SKM-1 (cell line): ENCODE measurements at regions not wholly inside any gene's neighbourhood (a gene's known extent, or its start where the extent isn't known, plus 50 kb on each side); places are given as distances from the start of the nearest gene placed in this dataset.
"Not testable (repeated sequence)": the region's sequence is repeated elsewhere in the genome, so short reads cannot be mapped to it uniquely, and the experiment has no call there.

Experiments
- DNase-seq: peaks from one replicate; lab custom pipeline; 2025; ENCODE audit not compliant: unreplicated experiment; lab: John Stamatoyannopoulos, UW

- DNase-seq: no peak
These were observed 250.4 kb upstream of the CHD1 start for GRCh38 chr5:99179206-99179605.

DNA sequence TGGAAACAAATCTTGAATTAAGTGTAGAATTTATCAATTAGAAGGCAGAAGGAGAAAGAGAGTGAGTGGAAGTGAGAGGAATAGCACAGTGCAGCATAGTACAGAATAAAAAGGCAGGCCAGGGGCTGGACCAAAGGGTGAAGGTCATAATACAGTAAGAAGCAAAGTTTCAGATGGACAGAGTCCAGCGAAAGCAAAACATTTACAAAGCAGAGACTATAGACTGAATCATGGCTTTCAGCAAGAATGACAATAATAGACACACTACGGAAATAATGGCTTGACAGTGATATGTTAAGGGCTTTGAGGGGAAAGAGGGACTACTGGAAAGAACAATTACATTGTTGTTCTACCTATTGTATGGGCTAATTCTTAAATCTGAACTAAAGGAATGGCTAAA lies 249.0 kb upstream of the CHD1 start:
- DNase-seq: no peak

- DNase-seq: no peak
These were observed 247.4 kb upstream of the CHD1 start for GRCh38 chr5:99176186-99176585.

GRCh38 chr5:99169309-99169708 lies 240.5 kb upstream of the CHD1 start:
- DNase-seq: no peak

- DNase-seq: not testable (repeated sequence)
These were observed 232.7 kb upstream of the CHD1 start for GRCh38 chr5:99161538-99161937.

GRCh38 chr5:99156688-99157087 lies 227.9 kb upstream of the CHD1 start:
- DNase-seq: no peak

DNA sequence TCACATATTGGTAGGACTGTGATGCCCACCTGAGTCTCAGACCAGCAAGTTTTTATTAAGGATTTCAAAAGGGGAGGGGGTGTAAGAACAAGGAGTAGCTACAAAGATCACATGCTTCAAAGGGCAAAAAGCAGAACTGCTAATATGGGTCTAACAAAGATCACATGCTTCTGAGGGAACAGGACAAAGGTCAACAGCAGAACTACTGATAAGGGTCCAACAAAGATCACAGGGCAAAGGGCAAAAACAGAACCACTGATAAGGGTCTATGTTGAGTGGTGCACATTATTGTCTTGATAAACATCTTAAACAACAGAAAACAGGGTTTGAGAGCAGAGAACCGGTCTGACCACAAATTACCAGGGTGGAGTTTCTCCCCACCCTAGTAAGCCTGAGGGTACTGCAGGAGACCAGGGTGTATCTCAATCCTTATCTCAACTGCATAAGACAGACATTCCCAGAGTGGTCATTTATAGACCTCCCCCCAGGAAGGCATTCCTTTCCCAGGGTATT lies 214.5 kb upstream of the CHD1 start:
- DNase-seq: not testable (repeated sequence)

DNA sequence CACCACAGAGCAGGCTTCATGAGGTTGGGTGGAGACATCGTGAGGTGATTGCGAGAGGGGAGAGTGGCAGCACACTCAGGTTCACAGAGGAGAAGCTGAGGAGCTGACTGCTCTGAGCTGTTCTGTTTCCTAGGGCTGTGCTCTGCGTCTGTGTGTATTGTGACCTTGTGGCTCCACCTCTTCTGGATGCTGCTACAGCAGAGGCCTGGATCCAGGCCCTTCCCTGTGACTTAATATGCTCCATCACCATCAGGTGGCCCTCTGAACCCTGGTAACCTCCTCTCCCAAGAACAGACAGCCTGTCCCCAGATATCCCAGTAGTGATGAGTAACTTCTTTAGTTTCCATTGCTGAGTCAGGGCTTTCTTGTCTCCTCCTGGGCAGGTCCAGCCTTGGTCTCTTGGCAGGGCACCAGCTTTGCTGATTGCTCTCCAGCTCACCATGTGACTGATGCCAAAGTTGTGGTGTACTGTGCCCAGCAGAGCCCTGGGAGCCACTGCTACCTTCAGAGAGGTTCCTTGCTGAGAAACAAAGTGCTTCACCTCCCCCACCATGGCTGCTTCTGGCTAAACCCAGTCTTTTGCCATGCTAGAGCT lies 212.8 kb upstream of the CHD1 start:
- DNase-seq: no peak

GRCh38 chr5:99138911-99139310 lies 210.1 kb upstream of the CHD1 start:
- no peak for DNase-seq

- DNase-seq: no peak
These were observed 205.1 kb upstream of the CHD1 start for GRCh38 chr5:99133921-99134320.

DNA sequence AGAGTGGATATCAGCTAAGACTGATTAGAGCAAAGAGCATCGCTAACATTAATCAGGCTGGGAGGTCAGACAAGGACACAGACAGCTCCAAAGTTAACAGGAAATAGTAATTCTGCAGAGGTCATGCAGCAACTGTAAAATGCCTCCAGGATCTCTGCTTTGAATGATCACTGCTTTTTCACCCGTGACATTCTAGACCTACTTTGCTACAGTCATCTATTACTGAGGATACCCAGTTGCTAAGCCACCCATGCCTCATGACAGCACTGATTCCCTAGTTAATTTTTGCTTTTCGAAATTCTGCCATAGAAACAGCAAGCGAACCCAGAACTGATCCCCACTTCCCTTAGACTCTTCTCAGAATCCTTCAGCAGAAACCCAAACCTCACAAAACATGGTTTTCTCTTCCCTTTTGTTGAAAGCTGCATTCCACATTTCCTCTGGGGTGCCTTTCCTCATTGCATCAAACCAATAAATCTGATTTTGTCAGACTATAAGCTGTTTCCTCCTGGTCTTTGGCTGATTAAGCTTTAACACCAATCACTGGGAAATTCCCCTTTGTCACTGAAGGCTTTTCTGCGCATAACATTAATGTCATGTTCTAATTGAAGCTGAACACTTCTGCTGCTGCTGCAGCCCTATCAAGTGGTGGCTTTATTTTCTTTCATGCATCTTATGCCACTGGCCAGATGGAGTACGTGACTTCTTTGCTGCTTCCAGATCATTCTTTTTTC lies 201.1 kb upstream of the CHD1 start:
- DNase-seq: no peak

DNA sequence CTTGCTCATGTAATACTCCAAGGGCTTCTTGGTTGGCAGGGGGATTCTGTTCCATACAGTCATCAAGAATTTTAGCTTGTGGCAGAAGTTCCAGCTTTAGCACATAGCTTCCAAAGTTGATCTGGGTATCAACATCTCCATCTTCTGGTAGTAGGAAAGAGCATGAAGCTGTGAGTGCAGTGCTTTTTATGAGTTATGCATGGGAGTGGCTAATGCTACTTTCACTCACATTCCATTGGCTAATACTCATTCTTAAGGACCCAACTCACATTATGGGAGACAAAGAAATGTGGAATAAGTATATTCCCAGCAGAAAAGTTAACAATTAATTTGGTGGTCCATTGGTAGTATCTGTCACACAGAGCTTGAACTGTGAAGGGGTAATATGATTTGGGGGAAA lies 194.2 kb upstream of the CHD1 start:
- DNase-seq: no peak

DNA sequence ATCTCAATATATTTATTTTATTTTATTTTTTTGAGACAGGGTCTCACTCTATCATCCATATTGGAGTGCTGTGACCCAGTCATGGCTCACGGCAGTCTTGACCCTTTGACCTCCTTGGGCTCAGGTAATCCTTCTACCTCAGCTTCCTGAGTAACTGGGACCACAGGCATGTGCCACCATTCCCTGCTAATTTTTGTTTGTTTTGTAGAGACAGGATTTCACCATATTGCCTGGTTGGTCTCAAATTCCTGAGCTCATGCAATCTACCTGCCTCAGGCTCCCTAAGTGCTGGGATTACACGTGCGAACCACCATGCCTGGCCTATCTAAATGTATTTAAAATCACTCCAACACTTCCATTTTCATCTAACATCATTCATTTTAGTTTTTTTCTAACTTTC lies 190.5 kb upstream of the CHD1 start:
- no peak for DNase-seq

- DNase-seq: no peak
These were observed 187.7 kb upstream of the CHD1 start for GRCh38 chr5:99116526-99116925.

GRCh38 chr5:99109894-99110293 lies 181.1 kb upstream of the CHD1 start:
- DNase-seq: no peak

DNA sequence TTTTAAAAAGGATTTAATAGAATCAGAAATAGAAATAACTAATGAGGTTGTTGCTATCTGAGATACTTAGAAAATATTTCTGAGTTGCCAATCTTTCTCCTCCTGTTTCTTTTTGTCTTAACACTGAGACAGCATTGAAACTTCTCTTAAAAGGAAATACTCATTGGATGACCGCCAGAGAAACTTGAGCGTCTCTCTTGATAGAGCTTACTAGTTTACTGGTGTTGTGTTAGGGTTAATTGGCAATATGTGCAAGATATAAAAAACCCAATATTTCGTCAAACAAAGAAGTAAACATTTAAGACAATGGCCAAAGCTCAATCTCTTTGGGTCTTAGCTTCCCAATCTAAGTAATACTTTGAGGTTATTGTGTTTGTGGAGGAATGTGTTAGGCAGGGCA lies 176.4 kb upstream of the CHD1 start:
- no peak for DNase-seq

GRCh38 chr5:99104538-99105132 lies 175.8 kb upstream of the CHD1 start:
- peak; percentile 61 for DNase-seq

GRCh38 chr5:99102073-99102697 lies 173.4 kb upstream of the CHD1 start:
- no peak for DNase-seq

GRCh38 chr5:99099691-99100090 lies 170.9 kb upstream of the CHD1 start:
- DNase-seq: no peak

DNA sequence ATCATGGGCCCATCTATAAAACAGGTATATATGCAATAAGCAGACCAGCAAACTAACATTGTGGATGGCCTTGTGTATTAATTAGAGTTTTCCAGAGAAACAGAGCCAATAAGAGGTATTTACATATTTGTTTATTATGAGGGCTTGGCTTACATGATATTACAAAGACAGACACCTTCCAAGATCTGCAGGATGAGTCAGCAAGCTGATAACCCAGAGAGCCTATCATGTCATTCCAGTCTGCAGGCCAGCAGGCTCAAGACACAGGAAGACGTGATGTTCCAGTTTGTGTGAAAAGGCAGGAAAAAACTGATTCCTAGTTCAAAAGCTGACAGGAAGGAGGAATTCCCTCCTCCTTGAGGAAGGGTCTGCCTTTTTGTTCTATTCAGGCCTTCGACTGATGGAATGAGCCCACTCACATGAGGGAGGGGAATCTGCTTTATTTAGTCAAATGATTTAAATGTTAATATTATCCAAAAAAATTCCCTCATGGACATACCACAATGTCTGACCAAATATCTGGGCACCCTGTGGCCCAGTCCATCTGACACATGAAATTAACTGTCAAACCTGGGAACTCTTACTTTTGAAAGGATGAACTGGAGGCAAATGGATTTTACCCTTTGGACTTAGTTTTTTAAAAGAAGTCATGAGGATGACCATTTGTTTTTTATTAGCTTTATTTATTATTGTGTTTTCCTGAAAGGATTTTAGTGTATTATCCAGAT lies 161.2 kb upstream of the CHD1 start:
- no peak for DNase-seq

- DNase-seq: no peak
These were observed 159.5 kb upstream of the CHD1 start for GRCh38 chr5:99088309-99088708.
